ENCODE measurements at regions not wholly inside any gene's neighbourhood (a gene's known extent, or its start where the extent isn't known, plus 50 kb on each side); places are given as distances from the start of the nearest gene placed in this dataset.
"Not testable (repeated sequence)": the region's sequence is repeated elsewhere in the genome, so short reads cannot be mapped to it uniquely, and the experiment has no call there.

DNA sequence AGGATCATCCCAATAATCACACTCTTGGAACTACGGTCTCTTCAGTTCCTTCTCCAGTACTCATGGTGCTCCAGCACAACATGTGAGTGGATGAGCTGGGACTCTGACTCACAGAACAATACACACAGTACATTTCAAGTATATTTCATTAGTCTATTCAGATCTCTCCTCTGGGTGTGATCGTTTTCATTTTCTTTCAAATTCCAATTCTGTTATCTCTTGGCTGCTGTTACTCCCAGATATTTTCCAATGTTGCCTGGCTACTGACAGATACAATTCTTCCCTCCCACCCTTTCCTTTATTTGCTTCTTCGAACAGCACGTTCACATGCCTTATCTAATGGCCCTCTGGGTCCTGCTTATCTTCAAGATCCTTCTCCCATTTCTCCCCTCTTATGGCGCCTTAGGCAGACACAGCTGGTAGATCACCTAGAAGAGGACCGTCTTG, 216.0 kb downstream of the ACKR3 start:
- no peaks in the 10 kb centered on the region for H3K27me3 ChIP-seq (ENCODE audit: control insufficient read depth, insufficient read depth, low read length)
- no peaks in the 10 kb centered on the region for H3K9me3 ChIP-seq (ENCODE audit: control insufficient read depth in 2 of 2, low read length in 2 of 2)
- Mint-ChIP-seq H3K4me1 (no peaks in the 10 kb centered on the region), H3K27ac (no peak overlapping the region), H3K9me3 (peaks cover 0 to 2% (median 0%) of the 10 kb centered on the region in 7 donors), H3K27me3 (peaks cover 9% of the 10 kb centered on the region), H3K4me3 (no peak overlapping the region), H3K36me3 (no peaks in the 10 kb centered on the region)
- no peaks in the 10 kb centered on the region for H3K36me3 ChIP-seq (ENCODE audit: control insufficient read depth, insufficient read depth, low read length)
- DNase-seq (no peak), ATAC-seq (ENCODE audit: low read depth in 2 of 2) (no peak)
- H3K27ac ChIP-seq (ENCODE audit: insufficient read depth, low read length, poor library complexity, severe bottlenecking) = no peak overlapping the region
- H3K4me1 ChIP-seq (ENCODE audit: control insufficient read depth, insufficient read depth, low read length, poor library complexity, severe bottlenecking) = no peaks in the 10 kb centered on the region
- H3K4me3 ChIP-seq (ENCODE audit: low read depth, low read length) = no peak overlapping the region

DNA sequence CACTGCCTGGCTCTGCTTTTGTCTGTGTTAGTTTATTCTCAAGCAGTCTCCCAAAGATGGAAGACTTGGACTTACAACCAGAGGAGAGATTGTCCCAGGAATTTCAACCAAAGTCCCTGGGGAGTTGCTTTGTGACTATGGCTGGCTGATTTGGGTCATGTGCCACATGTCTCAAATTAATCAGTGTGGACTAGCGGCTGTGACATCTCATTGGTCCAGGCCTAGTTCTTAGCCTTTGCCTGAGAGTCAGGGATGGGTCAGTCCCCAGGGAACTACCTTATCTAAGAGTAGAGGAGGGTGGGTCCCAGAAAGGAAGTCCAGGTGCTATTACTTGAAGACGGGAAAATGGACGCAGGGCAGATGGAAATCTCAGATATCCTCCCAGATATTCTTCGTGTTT, 217.1 kb downstream of the ACKR3 start:
- Mint-ChIP-seq H3K27me3 (peaks cover 15% of the 10 kb centered on the region), H3K4me1 (no peaks in the 10 kb centered on the region), H3K36me3 (no peaks in the 10 kb centered on the region), H3K27ac (no peak overlapping the region), H3K9me3 (peaks cover 0 to 2% (median 0%) of the 10 kb centered on the region in 7 donors), H3K4me3 (no peak overlapping the region)
- Histone ChIP-seq H3K4me1 (ENCODE audit: control insufficient read depth, insufficient read depth, low read length, poor library complexity, severe bottlenecking) (no peaks in the 10 kb centered on the region), H3K27me3 (ENCODE audit: control insufficient read depth, insufficient read depth, low read length) (no peaks in the 10 kb centered on the region), H3K27ac (ENCODE audit: insufficient read depth, low read length, poor library complexity, severe bottlenecking) (no peak overlapping the region), H3K9me3 (ENCODE audit: control insufficient read depth in 2 of 2, low read length in 2 of 2) (no peaks in the 10 kb centered on the region), H3K36me3 (ENCODE audit: control insufficient read depth, insufficient read depth, low read length) (no peaks in the 10 kb centered on the region), H3K4me3 (ENCODE audit: low read depth, low read length) (no peak overlapping the region)
- DNase-seq (no peak), ATAC-seq (ENCODE audit: low read depth in 2 of 2) (no peak)

GRCh38 chr2:236787376-236787775, 217.8 kb downstream of the ACKR3 start:
- H3K36me3 ChIP-seq (ENCODE audit: control insufficient read depth, insufficient read depth, low read length); H3K27ac ChIP-seq (ENCODE audit: insufficient read depth, low read length, poor library complexity, severe bottlenecking); H3K4me3 Mint-ChIP-seq; H3K27me3 ChIP-seq (ENCODE audit: control insufficient read depth, insufficient read depth, low read length); ATAC-seq (ENCODE audit: low read depth in 2 of 2); H3K27ac Mint-ChIP-seq; H3K4me1 Mint-ChIP-seq; H3K9me3 ChIP-seq (ENCODE audit: control insufficient read depth in 2 of 2, low read length in 2 of 2); DNase-seq; H3K36me3 Mint-ChIP-seq; H3K9me3 Mint-ChIP-seq; H3K4me1 ChIP-seq (ENCODE audit: control insufficient read depth, insufficient read depth, low read length, poor library complexity, severe bottlenecking); H3K4me3 ChIP-seq (ENCODE audit: low read depth, low read length): not testable (repeated sequence)
- H3K27me3 Mint-ChIP-seq = peaks cover 14% of the 10 kb centered on the region

DNA sequence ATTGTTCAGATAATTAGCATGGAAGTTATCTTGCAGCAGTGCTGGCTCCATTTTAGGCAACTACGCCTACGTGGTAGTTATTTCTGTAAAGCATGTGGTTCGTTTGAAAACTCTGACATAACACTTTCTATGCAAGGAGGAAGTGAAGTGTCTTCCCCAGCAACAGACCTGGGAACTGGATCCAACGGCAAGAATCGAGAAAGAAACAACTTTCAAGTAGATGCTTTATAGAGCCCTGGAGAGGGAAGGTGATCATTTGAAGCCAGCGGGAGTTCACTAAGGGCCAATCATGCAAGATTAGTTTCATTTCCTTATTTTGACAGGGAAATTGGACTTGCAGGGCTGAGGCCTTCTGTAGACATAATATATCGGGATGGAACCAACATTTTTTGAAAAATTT, 218.3 kb downstream of the ACKR3 start:
- H3K4me3 ChIP-seq (ENCODE audit: low read depth, low read length) = no peak overlapping the region
- Mint-ChIP-seq H3K27me3 (peaks cover 11% of the 10 kb centered on the region), H3K4me3 (no peak overlapping the region), H3K9me3 (no peaks in the 10 kb centered on the region), H3K4me1 (no peaks in the 10 kb centered on the region), H3K36me3 (no peaks in the 10 kb centered on the region), H3K27ac (no peak overlapping the region)
- no peaks in the 10 kb centered on the region for H3K36me3 ChIP-seq (ENCODE audit: control insufficient read depth, insufficient read depth, low read length)
- no peaks in the 10 kb centered on the region for H3K9me3 ChIP-seq (ENCODE audit: control insufficient read depth in 2 of 2, low read length in 2 of 2)
- DNase-seq (no peak), ATAC-seq (ENCODE audit: low read depth in 2 of 2) (no peak)
- no peaks in the 10 kb centered on the region for H3K4me1 ChIP-seq (ENCODE audit: control insufficient read depth, insufficient read depth, low read length, poor library complexity, severe bottlenecking)
- H3K27ac ChIP-seq (ENCODE audit: insufficient read depth, low read length, poor library complexity, severe bottlenecking) = no peak overlapping the region
- no peaks in the 10 kb centered on the region for H3K27me3 ChIP-seq (ENCODE audit: control insufficient read depth, insufficient read depth, low read length)

DNA sequence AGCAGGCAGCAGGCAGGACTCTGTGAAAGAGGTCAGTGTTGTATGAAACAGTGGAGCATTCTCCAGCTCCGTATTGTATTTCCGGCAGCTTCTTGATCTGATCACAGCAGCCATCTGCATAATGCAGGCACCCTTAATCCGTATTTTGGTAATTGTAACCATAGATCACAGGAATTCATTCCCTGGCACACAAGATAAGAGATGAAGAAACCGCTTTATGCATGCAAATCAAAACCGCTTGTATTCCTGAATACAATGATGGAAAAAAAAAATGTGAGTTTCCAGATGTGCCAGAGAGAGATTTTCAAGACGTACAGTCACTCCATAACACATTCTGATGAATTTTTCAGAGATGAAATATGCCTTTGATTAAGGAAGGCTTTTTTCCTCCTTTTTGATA, 221.3 kb downstream of the ACKR3 start:
- H3K4me1 Mint-ChIP-seq = no peaks in the 10 kb centered on the region
- no peak overlapping the region for H3K27ac Mint-ChIP-seq
- ATAC-seq (ENCODE audit: low read depth in 2 of 2) (no peak), DNase-seq (no peak)
- no peaks in the 10 kb centered on the region for H3K36me3 ChIP-seq (ENCODE audit: control insufficient read depth, insufficient read depth, low read length)
- H3K9me3 Mint-ChIP-seq = no peaks in the 10 kb centered on the region
- H3K27ac ChIP-seq (ENCODE audit: insufficient read depth, low read length, poor library complexity, severe bottlenecking) = no peak overlapping the region
- no peak overlapping the region for H3K4me3 ChIP-seq (ENCODE audit: low read depth, low read length)
- peaks cover 6% of the 10 kb centered on the region for H3K27me3 Mint-ChIP-seq
- H3K9me3 ChIP-seq (ENCODE audit: control insufficient read depth in 2 of 2, low read length in 2 of 2) = no peaks in the 10 kb centered on the region
- no peaks in the 10 kb centered on the region for H3K4me1 ChIP-seq (ENCODE audit: control insufficient read depth, insufficient read depth, low read length, poor library complexity, severe bottlenecking)
- H3K4me3 Mint-ChIP-seq = no peak overlapping the region
- no peaks in the 10 kb centered on the region for H3K36me3 Mint-ChIP-seq
- no peaks in the 10 kb centered on the region for H3K27me3 ChIP-seq (ENCODE audit: control insufficient read depth, insufficient read depth, low read length)

- H3K27ac Mint-ChIP-seq = no peak overlapping the region
- no peaks in the 10 kb centered on the region for H3K36me3 ChIP-seq (ENCODE audit: control insufficient read depth, insufficient read depth, low read length)
- H3K4me1 ChIP-seq (ENCODE audit: control insufficient read depth, insufficient read depth, low read length, poor library complexity, severe bottlenecking) = no peaks in the 10 kb centered on the region
- H3K36me3 Mint-ChIP-seq = no peaks in the 10 kb centered on the region
- H3K4me1 Mint-ChIP-seq = no peaks in the 10 kb centered on the region
- H3K27me3 ChIP-seq (ENCODE audit: control insufficient read depth, insufficient read depth, low read length) = no peaks in the 10 kb centered on the region
- H3K27ac ChIP-seq (ENCODE audit: insufficient read depth, low read length, poor library complexity, severe bottlenecking) = no peak overlapping the region
- ATAC-seq (ENCODE audit: low read depth in 2 of 2) (no peak), DNase-seq (no peak)
- no peaks in the 10 kb centered on the region for H3K9me3 Mint-ChIP-seq
- H3K4me3 Mint-ChIP-seq = no peak overlapping the region
- no peak overlapping the region for H3K4me3 ChIP-seq (ENCODE audit: low read depth, low read length)
- no peaks in the 10 kb centered on the region for H3K9me3 ChIP-seq (ENCODE audit: control insufficient read depth in 2 of 2, low read length in 2 of 2)
- peaks cover 11% of the 10 kb centered on the region for H3K27me3 Mint-ChIP-seq
These were observed 223.7 kb downstream of the ACKR3 start for GRCh38 chr2:236793023-236794011.

DNA sequence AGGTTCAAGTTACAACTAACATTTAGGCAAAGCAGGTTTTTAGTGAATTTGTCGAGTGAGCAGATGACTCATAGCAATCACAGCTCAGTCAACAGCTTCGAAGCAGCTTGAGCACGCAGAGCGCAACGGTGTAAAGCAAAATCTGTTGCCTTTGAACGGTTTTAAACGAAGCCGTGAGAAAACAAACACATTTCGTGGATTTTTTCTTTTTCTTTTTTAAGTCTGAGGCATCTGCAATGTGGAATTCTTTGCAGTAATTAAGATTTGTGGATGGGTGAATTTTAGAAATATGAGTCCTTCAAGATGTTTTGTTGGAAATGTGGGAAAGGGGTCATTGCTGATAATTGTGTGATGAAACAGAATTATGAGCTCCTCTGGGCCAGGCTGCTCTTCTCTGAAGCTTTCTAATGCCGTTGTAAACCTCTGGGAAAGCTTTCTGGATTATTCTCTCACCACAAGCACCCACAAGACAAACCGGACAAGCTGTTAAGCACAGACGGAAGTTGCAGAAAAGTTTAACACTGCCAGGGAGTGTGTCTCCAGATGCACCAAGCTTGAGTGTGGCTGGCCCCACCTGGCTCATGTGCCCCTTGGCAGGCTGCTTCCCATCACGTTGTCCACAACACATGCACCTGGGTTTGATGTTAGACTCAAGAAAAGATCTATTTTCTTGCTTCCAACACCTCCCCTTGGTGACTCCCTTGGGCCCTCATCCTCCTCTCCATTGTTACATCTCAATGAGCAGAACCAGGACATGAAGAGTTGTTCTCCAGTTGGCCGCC, 224.7 kb downstream of the ACKR3 start:
- Mint-ChIP-seq H3K27me3 (peaks cover 15% of the 10 kb centered on the region), H3K27ac (no peak overlapping the region), H3K4me1 (no peaks in the 10 kb centered on the region), H3K4me3 (no peak overlapping the region), H3K9me3 (no peaks in the 10 kb centered on the region), H3K36me3 (no peaks in the 10 kb centered on the region)
- Histone ChIP-seq H3K36me3 (ENCODE audit: control insufficient read depth, insufficient read depth, low read length) (no peaks in the 10 kb centered on the region), H3K4me1 (ENCODE audit: control insufficient read depth, insufficient read depth, low read length, poor library complexity, severe bottlenecking) (no peaks in the 10 kb centered on the region), H3K4me3 (ENCODE audit: low read depth, low read length) (no peak overlapping the region), H3K9me3 (ENCODE audit: control insufficient read depth in 2 of 2, low read length in 2 of 2) (no peaks in the 10 kb centered on the region), H3K27ac (ENCODE audit: insufficient read depth, low read length, poor library complexity, severe bottlenecking) (no peak overlapping the region), H3K27me3 (ENCODE audit: control insufficient read depth, insufficient read depth, low read length) (no peaks in the 10 kb centered on the region)
- ATAC-seq (ENCODE audit: low read depth in 2 of 2) (no peak), DNase-seq (no peak)

Data from CD4-positive, CD25-positive, alpha-beta regulatory T cell (primary cell).